ENCODE measurements at regions not wholly inside any gene's neighbourhood (a gene's known extent, or its start where the extent isn't known, plus 50 kb on each side); places are given as distances from the start of the nearest gene placed in this dataset.

- no peaks in the 10 kb centered on the region for H3K9me3 ChIP-seq (ENCODE audit: insufficient read depth in 2 of 2, low read depth in 1 of 2, low read length in 1 of 2)
- no peak overlapping the region for H2BK120ac ChIP-seq (replicated peaks; ENCODE audit: low read depth, low read length)
- H3K79me1 ChIP-seq (ENCODE audit: low read depth, low read length), result no peaks in the 10 kb centered on the region
- no peak overlapping the region for H4K5ac ChIP-seq (ENCODE audit: insufficient read length, low read depth, low read length)
- H3K4ac ChIP-seq (replicated peaks; ENCODE audit: insufficient read length, low read depth, low read length), result no peak overlapping the region
- H3K4me3 ChIP-seq (ENCODE audit: extremely low read depth in 1 of 4, insufficient read depth in 2 of 4, low read depth in 3 of 4, low read length in 4 of 4), result no peak overlapping the region
- H2AK5ac ChIP-seq (ENCODE audit: low read depth, low read length), result no peak overlapping the region
- H3K36me3 ChIP-seq (ENCODE audit: control insufficient read depth in 2 of 4, insufficient read depth in 4 of 4, low read length in 3 of 4), result no peaks in the 10 kb centered on the region
- no peaks in the 10 kb centered on the region for H4K20me1 ChIP-seq (replicated peaks in 1 of 2; ENCODE audit: control insufficient read depth in 1 of 2, insufficient read depth in 2 of 2, low read length in 2 of 2)
- WGBS, 2 experiments (ENCODE audit: extremely low coverage in 1 of 2, insufficient coverage in 1 of 2, insufficient read length in 1 of 2, insufficient replicate concordance in 2 of 2, low coverage in 1 of 2, low lambda C conversion rate in 2 of 2, missing lambda C conversion rate in 1 of 2), result 92% methylated on average over 2 of the region's 2 CpGs; no CpG with 5 or more reads in 1 of the 2 experiments
- no peak overlapping the region for H4K91ac ChIP-seq (replicated peaks; ENCODE audit: insufficient read length, low read length)
- H3K4me1 ChIP-seq (replicated peaks in 1 of 4; ENCODE audit: control insufficient read depth in 3 of 4, insufficient read depth in 4 of 4, low read length in 3 of 4), result no peaks in the 10 kb centered on the region
- no peaks in the 10 kb centered on the region for H3K27me3 ChIP-seq (replicated peaks in 1 of 4; ENCODE audit: control insufficient read depth in 3 of 4, extremely low read depth in 1 of 4, insufficient read depth in 3 of 4, low read length in 3 of 4)
- H3K27ac ChIP-seq (ENCODE audit: low read depth, low read length), result no peak overlapping the region
- no peak overlapping the region for H4K8ac ChIP-seq (ENCODE audit: extremely low read depth, insufficient read depth, low read length)
- CTCF ChIA-PET (ENCODE audit: partially characterized antibody), result interaction anchor here (2.0 kb wide), 1 partner anchor 11 kb away, joined by 7 read pairs; no protein-coding TSS in a partner anchor
- no peak overlapping the region for H3K14ac ChIP-seq (ENCODE audit: insufficient read length)
- H3K23ac ChIP-seq (ENCODE audit: insufficient read length), result no peak overlapping the region
- no peak overlapping the region for H3K4me2 ChIP-seq (ENCODE audit: insufficient read depth in 1 of 2, low read depth in 2 of 2, low read length in 2 of 2)
- H3K9ac ChIP-seq (replicated peaks in 1 of 4; ENCODE audit: extremely low read depth in 1 of 4, low read depth in 3 of 4, low read length in 3 of 4), result no peak overlapping the region
- POLR2A ChIA-PET (ENCODE audit: partially characterized antibody), result no interaction called here
- H2BK20ac ChIP-seq (ENCODE audit: low read length), result no peak overlapping the region
- no peak overlapping the region for H2BK12ac ChIP-seq (ENCODE audit: low read depth, low read length)
- H3K18ac ChIP-seq (ENCODE audit: extremely low read depth, low read length), result no peak overlapping the region
- H2BK15ac ChIP-seq (ENCODE audit: low read length), result no peak overlapping the region
- H3K56ac ChIP-seq (replicated peaks; ENCODE audit: insufficient read length, low read depth, low read length), result no peak overlapping the region
- no peak overlapping the region for H2AFZ ChIP-seq (ENCODE audit: low read length)
- H3K79me2 ChIP-seq (ENCODE audit: control insufficient read depth in 1 of 2, insufficient read depth in 2 of 2, low read length in 2 of 2), result no peaks in the 10 kb centered on the region
- FAIRE-seq, result no peak
- H2BK5ac ChIP-seq (ENCODE audit: low read depth, low read length), result no peak overlapping the region
- no peak for DNase-seq (ENCODE audit: low read depth in 1 of 2, low spot score in 2 of 2)
- H3K23me2 ChIP-seq (ENCODE audit: low read depth, low read length), result no peaks in the 10 kb centered on the region
- TF ChIP-seq JUND (IDR thresholded peaks at IDR 0.05; ENCODE audit: low read length) (no peak), POU5F1 (IDR thresholded peaks at IDR 0.05; ENCODE audit: low read depth, low read length) (no peak), CTBP2 (IDR thresholded peaks at IDR 0.05; ENCODE audit: borderline replicate concordance, insufficient read depth, insufficient read length, low read length) (no peak), RNF2 (IDR thresholded peaks at IDR 0.05; ENCODE audit: borderline replicate concordance, low read depth, low read length, missing control alignments, poor library complexity, severe bottlenecking) (no peak), MAFK (IDR thresholded peaks at IDR 0.05; ENCODE audit: low read depth, low read length) (no peak), SIRT6 (IDR thresholded peaks at IDR 0.05; ENCODE audit: low read length) (no peak), HDAC2 (IDR thresholded peaks at IDR 0.05; ENCODE audit: borderline replicate concordance in 1 of 2, low read depth in 2 of 2, low read length in 2 of 2) (no peak), KDM1A (IDR thresholded peaks at IDR 0.05; ENCODE audit: borderline replicate concordance, low read length) (no peak), GTF2F1 (IDR thresholded peaks at IDR 0.05; ENCODE audit: borderline replicate concordance, low read depth, low read length) (no peak), KDM5A (IDR thresholded peaks at IDR 0.05; ENCODE audit: low read length) (no peak), SP2 (IDR thresholded peaks at IDR 0.05; ENCODE audit: low read length) (no peak)
- TF ChIP-seq, protein P1, sequence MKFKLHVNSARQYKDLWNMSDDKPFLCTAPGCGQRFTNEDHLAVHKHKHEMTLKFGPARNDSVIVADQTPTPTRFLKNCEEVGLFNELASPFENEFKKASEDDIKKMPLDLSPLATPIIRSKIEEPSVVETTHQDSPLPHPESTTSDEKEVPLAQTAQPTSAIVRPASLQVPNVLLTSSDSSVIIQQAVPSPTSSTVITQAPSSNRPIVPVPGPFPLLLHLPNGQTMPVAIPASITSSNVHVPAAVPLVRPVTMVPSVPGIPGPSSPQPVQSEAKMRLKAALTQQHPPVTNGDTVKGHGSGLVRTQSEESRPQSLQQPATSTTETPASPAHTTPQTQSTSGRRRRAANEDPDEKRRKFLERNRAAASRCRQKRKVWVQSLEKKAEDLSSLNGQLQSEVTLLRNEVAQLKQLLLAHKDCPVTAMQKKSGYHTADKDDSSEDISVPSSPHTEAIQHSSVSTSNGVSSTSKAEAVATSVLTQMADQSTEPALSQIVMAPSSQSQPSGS (IDR thresholded peaks at IDR 0.05; ENCODE audit: low read length), result no peak
Observed at GRCh38 chr4:143762511-143762910, 62.0 kb upstream of the FREM3 start.

Data from H1 (cell line).